GM23338 (cell line): ENCODE measurements at regions not wholly inside any gene's neighbourhood (a gene's known extent, or its start where the extent isn't known, plus 50 kb on each side); places are given as distances from the start of the nearest gene placed in this dataset.

Experiments
- ATAC-seq: fragments of 200-7000 bp; cut with Tn5 transposase; 3 replicates; pipeline ENCODE4 v1.9.1; 2020
- DNase-seq: peaks from one replicate; pipeline ENCODE4 v3.0.0-alpha.2; 2015; ENCODE audit warnings: low spot score
- H2AFZ ChIP-seq: fragments of 200-600 bp; sonication (generic); 2 replicates; pipeline ENCODE4 v1.8.0; 2016; ENCODE audit warnings: antibody characterized with exemption, mild to moderate bottlenecking, moderate library complexity
- H3F3A ChIP-seq: fragments of 200-600 bp; sonication (generic); replicated peaks from 2 replicates; pipeline ENCODE4 v1.8.0; 2017; ENCODE audit warnings: antibody characterized with exemption, mixed run types, low read depth
- H3K27ac ChIP-seq: fragments of 200-600 bp; sonication (generic); 2 replicates; pipeline ENCODE4 v1.6.1; 2016; ENCODE audit warnings: low read depth
- H3K27me3 ChIP-seq: fragments of 200-600 bp; sonication (generic); 2 replicates; pipeline ENCODE4 v1.8.0; 2016; ENCODE audit warnings: mild to moderate bottlenecking, mixed run types, moderate library complexity; ENCODE audit not compliant: insufficient read depth
- H3K36me3 ChIP-seq: fragments of 200-600 bp; sonication (generic); 2 replicates; pipeline ENCODE4 v1.8.0; 2016; ENCODE audit warnings: mild to moderate bottlenecking; ENCODE audit not compliant: insufficient read depth
- H3K4me1 ChIP-seq: fragments of 200-600 bp; sonication (generic); 2 replicates; pipeline ENCODE4 v1.8.0; 2016; ENCODE audit warnings: mild to moderate bottlenecking, moderate library complexity; ENCODE audit not compliant: insufficient read depth
- H3K4me2 ChIP-seq: fragments of 200-600 bp; sonication (generic); 2 replicates; pipeline ENCODE4 v1.7.1; 2017; ENCODE audit warnings: mixed run types
- H3K4me3 ChIP-seq: fragments of 200-600 bp; sonication (generic); 2 replicates; pipeline ENCODE4 v1.6.1; 2016; ENCODE audit warnings: mixed run types
- H3K79me2 ChIP-seq: fragments of 200-600 bp; sonication (generic); replicated peaks from 2 replicates; pipeline ENCODE4 v1.8.0; 2017; ENCODE audit warnings: mild to moderate bottlenecking; ENCODE audit not compliant: insufficient read depth
- H3K9me2 ChIP-seq: fragments of 200-600 bp; sonication (generic); 2 replicates; pipeline ENCODE4 v1.8.0; 2017; ENCODE audit not compliant: insufficient read depth
- H4K20me1 ChIP-seq: fragments of 200-600 bp; sonication (generic); replicated peaks from 2 replicates; pipeline ENCODE4 v1.8.0; 2017; ENCODE audit warnings: mild to moderate bottlenecking; ENCODE audit not compliant: insufficient read depth
- H3K27ac Mint-ChIP-seq: 2 replicates; pipeline ENCODE4 v1.8.0; 2020; ENCODE audit warnings: inconsistent platforms, mild to moderate bottlenecking, moderate library complexity, mixed read lengths
- H3K27me3 Mint-ChIP-seq: 3 replicates; pipeline ENCODE4 v1.8.0; 2022; ENCODE audit warnings: low read depth, mild to moderate bottlenecking, moderate library complexity, mixed read lengths, inconsistent platforms; ENCODE audit not compliant: insufficient read depth, poor library complexity
- H3K36me3 Mint-ChIP-seq: 3 replicates; pipeline ENCODE4 v1.8.0; 2021; ENCODE audit warnings: low read depth, mild to moderate bottlenecking, inconsistent platforms, moderate library complexity, mixed read lengths
- H3K4me1 Mint-ChIP-seq: 3 replicates; pipeline ENCODE4 v1.8.0; 2020; ENCODE audit warnings: mild to moderate bottlenecking, inconsistent platforms, mixed read lengths
- H3K4me3 Mint-ChIP-seq: 3 replicates; pipeline ENCODE4 v1.8.0; 2021; ENCODE audit warnings: moderate library complexity, mild to moderate bottlenecking, inconsistent platforms, mixed read lengths
- H3K9me3 Mint-ChIP-seq: 3 replicates; pipeline ENCODE4 v1.8.0; 2020; ENCODE audit warnings: moderate library complexity, mild to moderate bottlenecking, inconsistent platforms, mixed read lengths
- CREB1 ChIP-seq: fragments of 250-450 bp; sonication (Bioruptor Pico); IDR thresholded peaks from 2 replicates; pipeline ENCODE4 v1.5.0; 2020; ENCODE audit warnings: low read depth, mild to moderate bottlenecking, moderate library complexity
- EZH2 ChIP-seq: fragments of 200-600 bp; sonication (generic); IDR thresholded peaks from one replicate; pipeline ENCODE4 v1.8.0; 2017; ENCODE audit warnings: antibody characterized with exemption, mild to moderate bottlenecking, low read depth; ENCODE audit not compliant: unreplicated experiment
- EZH2phosphoT487 ChIP-seq: fragments of 200-600 bp; sonication (generic); IDR thresholded peaks from one replicate; pipeline ENCODE4 v1.8.1; 2018; ENCODE audit warnings: antibody characterized with exemption; ENCODE audit not compliant: unreplicated experiment
- JUNB ChIP-seq: IDR thresholded peaks from one replicate; pipeline ENCODE4 v1.6.1; 2016; ENCODE audit warnings: antibody characterized with exemption; ENCODE audit not compliant: unreplicated experiment
- NANOG ChIP-seq: IDR thresholded peaks from 2 replicates; pipeline ENCODE4 v1.6.1; 2016; ENCODE audit warnings: antibody characterized with exemption, borderline replicate concordance
- STAT1 ChIP-seq: IDR thresholded peaks from one replicate; pipeline ENCODE4 v1.6.1; 2016; ENCODE audit warnings: antibody characterized with exemption; ENCODE audit not compliant: unreplicated experiment
- ZNF114 ChIP-seq: fragments of 250-450 bp; sonication (Bioruptor Pico); IDR thresholded peaks from 2 replicates; pipeline ENCODE4 v1.5.0; 2020; ENCODE audit warnings: mild to moderate bottlenecking, moderate library complexity
- ZNF331 ChIP-seq: fragments of 250-450 bp; sonication (Bioruptor Pico); IDR thresholded peaks from 2 replicates; pipeline ENCODE4 v1.5.0; 2020; ENCODE audit warnings: low read depth, mild to moderate bottlenecking, moderate library complexity
- TF ChIP-seq, protein P1 (sequence below): fragments of 250-450 bp; sonication (Bioruptor Pico); IDR thresholded peaks from 2 replicates; pipeline ENCODE4 v1.5.0; 2020; ENCODE audit warnings: mild to moderate bottlenecking, moderate library complexity
- TF ChIP-seq, protein P2 (sequence below): IDR thresholded peaks from one replicate; pipeline ENCODE4 v1.6.1; 2018; ENCODE audit warnings: antibody characterized with exemption; ENCODE audit not compliant: unreplicated experiment
- TF ChIP-seq, protein P3 (sequence below), 2 experiments: fragments of 200-600 bp in 1 of 2; sonication (generic) in 1 of 2; conservative IDR thresholded peaks; 2 replicates each; pipeline versions ENCODE4 v1.5.1 to v1.6.1; 2016 to 2017; ENCODE audit warnings: antibody characterized with exemption in 2 of 2, low read depth in 2 of 2, mild to moderate bottlenecking in 2 of 2, moderate library complexity in 1 of 2
- TF ChIP-seq, protein P4 (sequence below): IDR thresholded peaks from 2 replicates; pipeline ENCODE4 v1.6.1; 2016; ENCODE audit warnings: antibody characterized with exemption

DNA sequence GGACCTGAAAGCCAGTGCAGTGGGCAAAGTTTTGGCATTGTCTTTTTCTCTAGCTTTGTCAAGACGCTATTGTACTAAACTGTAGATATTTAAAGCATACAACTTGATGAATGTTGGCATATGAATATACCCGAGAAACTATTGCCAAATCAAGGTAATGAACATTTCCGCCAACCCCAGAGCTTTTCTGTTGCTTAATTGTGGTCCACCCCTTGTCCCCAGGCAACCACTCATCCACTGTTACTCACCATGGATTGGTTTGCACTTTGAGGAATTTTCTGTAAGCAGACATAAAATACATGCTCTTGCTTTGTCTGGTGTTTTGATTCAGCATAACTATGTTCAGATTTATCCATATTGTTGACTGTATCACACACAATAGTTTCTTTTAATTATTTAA is 688.4 kb downstream of the ADCYAP1 start:
- H3K4me1 ChIP-seq: no peaks in the 10 kb centered on the region
- H3K27me3 Mint-ChIP-seq: no peaks in the 10 kb centered on the region
- H3K79me2 ChIP-seq: no peaks in the 10 kb centered on the region
- H3K36me3 ChIP-seq: no peaks in the 10 kb centered on the region
- ATAC-seq: no peak
- no peaks in the 10 kb centered on the region for H3K36me3 Mint-ChIP-seq
- no peak overlapping the region for H3K4me2 ChIP-seq
- no peaks in the 10 kb centered on the region for H3K9me3 Mint-ChIP-seq
- no peaks in the 10 kb centered on the region for H3K27me3 ChIP-seq
- TF ChIP-seq, protein P1, sequence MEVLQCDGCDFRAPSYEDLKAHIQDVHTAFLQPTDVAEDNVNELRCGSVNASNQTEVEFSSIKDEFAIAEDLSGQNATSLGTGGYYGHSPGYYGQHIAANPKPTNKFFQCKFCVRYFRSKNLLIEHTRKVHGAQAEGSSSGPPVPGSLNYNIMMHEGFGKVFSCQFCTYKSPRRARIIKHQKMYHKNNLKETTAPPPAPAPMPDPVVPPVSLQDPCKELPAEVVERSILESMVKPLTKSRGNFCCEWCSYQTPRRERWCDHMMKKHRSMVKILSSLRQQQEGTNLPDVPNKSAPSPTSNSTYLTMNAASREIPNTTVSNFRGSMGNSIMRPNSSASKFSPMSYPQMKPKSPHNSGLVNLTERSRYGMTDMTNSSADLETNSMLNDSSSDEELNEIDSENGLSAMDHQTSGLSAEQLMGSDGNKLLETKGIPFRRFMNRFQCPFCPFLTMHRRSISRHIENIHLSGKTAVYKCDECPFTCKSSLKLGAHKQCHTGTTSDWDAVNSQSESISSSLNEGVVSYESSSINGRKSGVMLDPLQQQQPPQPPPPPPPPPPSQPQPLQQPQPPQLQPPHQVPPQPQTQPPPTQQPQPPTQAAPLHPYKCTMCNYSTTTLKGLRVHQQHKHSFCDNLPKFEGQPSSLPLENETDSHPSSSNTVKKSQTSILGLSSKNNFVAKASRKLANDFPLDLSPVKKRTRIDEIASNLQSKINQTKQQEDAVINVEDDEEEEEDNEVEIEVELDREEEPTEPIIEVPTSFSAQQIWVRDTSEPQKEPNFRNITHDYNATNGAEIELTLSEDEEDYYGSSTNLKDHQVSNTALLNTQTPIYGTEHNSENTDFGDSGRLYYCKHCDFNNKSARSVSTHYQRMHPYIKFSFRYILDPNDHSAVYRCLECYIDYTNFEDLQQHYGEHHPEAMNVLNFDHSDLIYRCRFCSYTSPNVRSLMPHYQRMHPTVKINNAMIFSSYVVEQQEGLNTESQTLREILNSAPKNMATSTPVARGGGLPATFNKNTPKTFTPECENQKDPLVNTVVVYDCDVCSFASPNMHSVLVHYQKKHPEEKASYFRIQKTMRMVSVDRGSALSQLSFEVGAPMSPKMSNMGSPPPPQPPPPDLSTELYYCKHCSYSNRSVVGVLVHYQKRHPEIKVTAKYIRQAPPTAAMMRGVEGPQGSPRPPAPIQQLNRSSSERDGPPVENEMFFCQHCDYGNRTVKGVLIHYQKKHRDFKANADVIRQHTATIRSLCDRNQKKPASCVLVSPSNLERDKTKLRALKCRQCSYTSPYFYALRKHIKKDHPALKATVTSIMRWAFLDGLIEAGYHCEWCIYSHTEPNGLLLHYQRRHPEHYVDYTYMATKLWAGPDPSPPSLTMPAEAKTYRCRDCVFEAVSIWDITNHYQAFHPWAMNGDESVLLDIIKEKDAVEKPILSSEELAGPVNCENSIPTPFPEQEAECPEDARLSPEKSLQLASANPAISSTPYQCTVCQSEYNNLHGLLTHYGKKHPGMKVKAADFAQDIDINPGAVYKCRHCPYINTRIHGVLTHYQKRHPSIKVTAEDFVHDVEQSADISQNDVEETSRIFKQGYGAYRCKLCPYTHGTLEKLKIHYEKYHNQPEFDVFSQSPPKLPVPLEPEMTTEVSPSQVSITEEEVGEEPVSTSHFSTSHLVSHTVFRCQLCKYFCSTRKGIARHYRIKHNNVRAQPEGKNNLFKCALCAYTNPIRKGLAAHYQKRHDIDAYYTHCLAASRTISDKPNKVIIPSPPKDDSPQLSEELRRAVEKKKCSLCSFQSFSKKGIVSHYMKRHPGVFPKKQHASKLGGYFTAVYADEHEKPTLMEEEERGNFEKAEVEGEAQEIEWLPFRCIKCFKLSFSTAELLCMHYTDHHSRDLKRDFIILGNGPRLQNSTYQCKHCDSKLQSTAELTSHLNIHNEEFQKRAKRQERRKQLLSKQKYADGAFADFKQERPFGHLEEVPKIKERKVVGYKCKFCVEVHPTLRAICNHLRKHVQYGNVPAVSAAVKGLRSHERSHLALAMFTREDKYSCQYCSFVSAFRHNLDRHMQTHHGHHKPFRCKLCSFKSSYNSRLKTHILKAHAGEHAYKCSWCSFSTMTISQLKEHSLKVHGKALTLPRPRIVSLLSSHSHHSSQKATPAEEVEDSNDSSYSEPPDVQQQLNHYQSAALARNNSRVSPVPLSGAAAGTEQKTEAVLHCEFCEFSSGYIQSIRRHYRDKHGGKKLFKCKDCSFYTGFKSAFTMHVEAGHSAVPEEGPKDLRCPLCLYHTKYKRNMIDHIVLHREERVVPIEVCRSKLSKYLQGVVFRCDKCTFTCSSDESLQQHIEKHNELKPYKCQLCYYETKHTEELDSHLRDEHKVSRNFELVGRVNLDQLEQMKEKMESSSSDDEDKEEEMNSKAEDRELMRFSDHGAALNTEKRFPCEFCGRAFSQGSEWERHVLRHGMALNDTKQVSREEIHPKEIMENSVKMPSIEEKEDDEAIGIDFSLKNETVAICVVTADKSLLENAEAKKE (CRISPR knock-in tag): no peak
- TF ChIP-seq ZNF114 (CRISPR knock-in tag) (no peak), EZH2 (no peak), STAT1 (no peak), ZNF331 (CRISPR knock-in tag) (no peak), NANOG (no peak), EZH2phosphoT487 (no peak), CREB1 (CRISPR knock-in tag) (no peak), JUNB (no peak)
- TF ChIP-seq, protein P2, sequence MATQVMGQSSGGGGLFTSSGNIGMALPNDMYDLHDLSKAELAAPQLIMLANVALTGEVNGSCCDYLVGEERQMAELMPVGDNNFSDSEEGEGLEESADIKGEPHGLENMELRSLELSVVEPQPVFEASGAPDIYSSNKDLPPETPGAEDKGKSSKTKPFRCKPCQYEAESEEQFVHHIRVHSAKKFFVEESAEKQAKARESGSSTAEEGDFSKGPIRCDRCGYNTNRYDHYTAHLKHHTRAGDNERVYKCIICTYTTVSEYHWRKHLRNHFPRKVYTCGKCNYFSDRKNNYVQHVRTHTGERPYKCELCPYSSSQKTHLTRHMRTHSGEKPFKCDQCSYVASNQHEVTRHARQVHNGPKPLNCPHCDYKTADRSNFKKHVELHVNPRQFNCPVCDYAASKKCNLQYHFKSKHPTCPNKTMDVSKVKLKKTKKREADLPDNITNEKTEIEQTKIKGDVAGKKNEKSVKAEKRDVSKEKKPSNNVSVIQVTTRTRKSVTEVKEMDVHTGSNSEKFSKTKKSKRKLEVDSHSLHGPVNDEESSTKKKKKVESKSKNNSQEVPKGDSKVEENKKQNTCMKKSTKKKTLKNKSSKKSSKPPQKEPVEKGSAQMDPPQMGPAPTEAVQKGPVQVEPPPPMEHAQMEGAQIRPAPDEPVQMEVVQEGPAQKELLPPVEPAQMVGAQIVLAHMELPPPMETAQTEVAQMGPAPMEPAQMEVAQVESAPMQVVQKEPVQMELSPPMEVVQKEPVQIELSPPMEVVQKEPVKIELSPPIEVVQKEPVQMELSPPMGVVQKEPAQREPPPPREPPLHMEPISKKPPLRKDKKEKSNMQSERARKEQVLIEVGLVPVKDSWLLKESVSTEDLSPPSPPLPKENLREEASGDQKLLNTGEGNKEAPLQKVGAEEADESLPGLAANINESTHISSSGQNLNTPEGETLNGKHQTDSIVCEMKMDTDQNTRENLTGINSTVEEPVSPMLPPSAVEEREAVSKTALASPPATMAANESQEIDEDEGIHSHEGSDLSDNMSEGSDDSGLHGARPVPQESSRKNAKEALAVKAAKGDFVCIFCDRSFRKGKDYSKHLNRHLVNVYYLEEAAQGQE: no peak
- TF ChIP-seq, protein P3, sequence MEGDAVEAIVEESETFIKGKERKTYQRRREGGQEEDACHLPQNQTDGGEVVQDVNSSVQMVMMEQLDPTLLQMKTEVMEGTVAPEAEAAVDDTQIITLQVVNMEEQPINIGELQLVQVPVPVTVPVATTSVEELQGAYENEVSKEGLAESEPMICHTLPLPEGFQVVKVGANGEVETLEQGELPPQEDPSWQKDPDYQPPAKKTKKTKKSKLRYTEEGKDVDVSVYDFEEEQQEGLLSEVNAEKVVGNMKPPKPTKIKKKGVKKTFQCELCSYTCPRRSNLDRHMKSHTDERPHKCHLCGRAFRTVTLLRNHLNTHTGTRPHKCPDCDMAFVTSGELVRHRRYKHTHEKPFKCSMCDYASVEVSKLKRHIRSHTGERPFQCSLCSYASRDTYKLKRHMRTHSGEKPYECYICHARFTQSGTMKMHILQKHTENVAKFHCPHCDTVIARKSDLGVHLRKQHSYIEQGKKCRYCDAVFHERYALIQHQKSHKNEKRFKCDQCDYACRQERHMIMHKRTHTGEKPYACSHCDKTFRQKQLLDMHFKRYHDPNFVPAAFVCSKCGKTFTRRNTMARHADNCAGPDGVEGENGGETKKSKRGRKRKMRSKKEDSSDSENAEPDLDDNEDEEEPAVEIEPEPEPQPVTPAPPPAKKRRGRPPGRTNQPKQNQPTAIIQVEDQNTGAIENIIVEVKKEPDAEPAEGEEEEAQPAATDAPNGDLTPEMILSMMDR (conservative IDR thresholded peaks at IDR 0.05; ENCODE audit: low read depth in 2 of 2): no peak
- TF ChIP-seq, protein P4, sequence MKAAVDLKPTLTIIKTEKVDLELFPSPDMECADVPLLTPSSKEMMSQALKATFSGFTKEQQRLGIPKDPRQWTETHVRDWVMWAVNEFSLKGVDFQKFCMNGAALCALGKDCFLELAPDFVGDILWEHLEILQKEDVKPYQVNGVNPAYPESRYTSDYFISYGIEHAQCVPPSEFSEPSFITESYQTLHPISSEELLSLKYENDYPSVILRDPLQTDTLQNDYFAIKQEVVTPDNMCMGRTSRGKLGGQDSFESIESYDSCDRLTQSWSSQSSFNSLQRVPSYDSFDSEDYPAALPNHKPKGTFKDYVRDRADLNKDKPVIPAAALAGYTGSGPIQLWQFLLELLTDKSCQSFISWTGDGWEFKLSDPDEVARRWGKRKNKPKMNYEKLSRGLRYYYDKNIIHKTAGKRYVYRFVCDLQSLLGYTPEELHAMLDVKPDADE: no peak
- H3K27ac Mint-ChIP-seq: no peak overlapping the region
- DNase-seq: no peak
- no peak overlapping the region for H2AFZ ChIP-seq
- H3K4me3 ChIP-seq: no peak overlapping the region
- no peak overlapping the region for H3K27ac ChIP-seq
- no peaks in the 10 kb centered on the region for H3K9me2 ChIP-seq
- no peaks in the 10 kb centered on the region for H3F3A ChIP-seq
- no peak overlapping the region for H3K4me3 Mint-ChIP-seq
- no peaks in the 10 kb centered on the region for H3K4me1 Mint-ChIP-seq
- no peaks in the 10 kb centered on the region for H4K20me1 ChIP-seq
